ENCODE measurements at regions not wholly inside any gene's neighbourhood (a gene's known extent, or its start where the extent isn't known, plus 50 kb on each side); places are given as distances from the start of the nearest gene placed in this dataset.
A peak's percentile ranks its signal among the peaks of the same experiment; 100 is the strongest.
"Not testable (repeated sequence)": the region's sequence is repeated elsewhere in the genome, so short reads cannot be mapped to it uniquely, and the experiment has no call there.

DNA sequence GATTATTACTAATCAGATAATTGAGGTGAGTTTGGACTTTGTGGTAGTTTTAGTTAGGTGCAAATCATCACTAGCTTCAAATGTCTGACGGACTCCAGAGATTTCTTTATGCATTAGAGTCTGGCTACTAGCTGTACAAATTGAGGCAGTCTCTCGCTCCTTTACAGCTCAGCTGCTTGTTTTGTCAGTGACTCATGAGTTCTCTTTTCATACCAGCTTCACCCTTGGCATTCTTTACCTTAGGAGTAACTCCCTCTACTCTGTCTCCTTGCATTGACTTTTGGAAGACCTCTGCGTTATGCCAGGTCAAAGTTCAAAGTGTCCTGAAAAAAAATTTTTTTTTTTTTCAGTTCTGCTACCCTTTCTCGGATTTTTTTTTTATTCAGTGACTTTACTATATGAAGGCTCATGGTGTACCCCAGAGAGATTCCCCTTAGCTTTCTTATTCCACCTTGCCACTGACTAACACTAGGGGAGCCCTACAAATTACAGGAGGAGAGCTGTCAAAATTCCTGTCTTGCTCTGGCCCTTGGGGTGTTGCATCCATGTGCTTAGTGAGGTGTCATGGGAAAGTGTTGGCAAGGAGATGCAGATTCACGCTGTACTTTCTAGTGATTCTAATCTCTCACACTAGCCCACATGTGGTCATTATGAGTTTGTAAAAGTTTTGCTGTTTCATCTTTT, 576.6 kb downstream of the ADGRL2 start:
- peak; percentile 12 for DNase-seq (ENCODE audit: low read depth)
- TF ChIP-seq, protein P1, sequence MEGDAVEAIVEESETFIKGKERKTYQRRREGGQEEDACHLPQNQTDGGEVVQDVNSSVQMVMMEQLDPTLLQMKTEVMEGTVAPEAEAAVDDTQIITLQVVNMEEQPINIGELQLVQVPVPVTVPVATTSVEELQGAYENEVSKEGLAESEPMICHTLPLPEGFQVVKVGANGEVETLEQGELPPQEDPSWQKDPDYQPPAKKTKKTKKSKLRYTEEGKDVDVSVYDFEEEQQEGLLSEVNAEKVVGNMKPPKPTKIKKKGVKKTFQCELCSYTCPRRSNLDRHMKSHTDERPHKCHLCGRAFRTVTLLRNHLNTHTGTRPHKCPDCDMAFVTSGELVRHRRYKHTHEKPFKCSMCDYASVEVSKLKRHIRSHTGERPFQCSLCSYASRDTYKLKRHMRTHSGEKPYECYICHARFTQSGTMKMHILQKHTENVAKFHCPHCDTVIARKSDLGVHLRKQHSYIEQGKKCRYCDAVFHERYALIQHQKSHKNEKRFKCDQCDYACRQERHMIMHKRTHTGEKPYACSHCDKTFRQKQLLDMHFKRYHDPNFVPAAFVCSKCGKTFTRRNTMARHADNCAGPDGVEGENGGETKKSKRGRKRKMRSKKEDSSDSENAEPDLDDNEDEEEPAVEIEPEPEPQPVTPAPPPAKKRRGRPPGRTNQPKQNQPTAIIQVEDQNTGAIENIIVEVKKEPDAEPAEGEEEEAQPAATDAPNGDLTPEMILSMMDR (IDR thresholded peaks at IDR 0.05; ENCODE audit: insufficient read depth, low read length): peak; percentile 1
- no peak overlapping the region for H3K4me3 ChIP-seq (ENCODE audit: low read depth, low read length)

DNA sequence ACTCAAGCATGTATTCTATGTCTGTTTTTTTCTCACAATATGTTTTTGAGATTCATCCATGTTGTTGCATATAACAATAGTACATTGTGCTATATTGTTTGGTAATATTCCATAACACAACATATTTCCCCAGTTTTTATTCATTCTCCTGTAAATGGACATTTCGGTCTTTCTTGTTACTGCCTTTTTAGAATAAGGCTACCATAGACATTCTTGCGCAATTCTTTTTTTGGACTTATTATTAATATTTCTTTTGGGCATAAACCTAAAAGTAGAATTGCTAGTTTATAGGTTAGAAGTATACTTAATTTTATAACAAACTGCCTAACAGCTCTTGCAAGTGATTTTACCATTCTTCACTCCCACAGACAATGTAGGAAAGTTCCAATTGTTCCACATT, 573.0 kb downstream of the ADGRL2 start:
- TF ChIP-seq, protein P1 (IDR thresholded peaks at IDR 0.05; ENCODE audit: insufficient read depth, low read length): no peak
- DNase-seq (ENCODE audit: low read depth): no peak
- H3K4me3 ChIP-seq (ENCODE audit: low read depth, low read length): no peak overlapping the region

DNA sequence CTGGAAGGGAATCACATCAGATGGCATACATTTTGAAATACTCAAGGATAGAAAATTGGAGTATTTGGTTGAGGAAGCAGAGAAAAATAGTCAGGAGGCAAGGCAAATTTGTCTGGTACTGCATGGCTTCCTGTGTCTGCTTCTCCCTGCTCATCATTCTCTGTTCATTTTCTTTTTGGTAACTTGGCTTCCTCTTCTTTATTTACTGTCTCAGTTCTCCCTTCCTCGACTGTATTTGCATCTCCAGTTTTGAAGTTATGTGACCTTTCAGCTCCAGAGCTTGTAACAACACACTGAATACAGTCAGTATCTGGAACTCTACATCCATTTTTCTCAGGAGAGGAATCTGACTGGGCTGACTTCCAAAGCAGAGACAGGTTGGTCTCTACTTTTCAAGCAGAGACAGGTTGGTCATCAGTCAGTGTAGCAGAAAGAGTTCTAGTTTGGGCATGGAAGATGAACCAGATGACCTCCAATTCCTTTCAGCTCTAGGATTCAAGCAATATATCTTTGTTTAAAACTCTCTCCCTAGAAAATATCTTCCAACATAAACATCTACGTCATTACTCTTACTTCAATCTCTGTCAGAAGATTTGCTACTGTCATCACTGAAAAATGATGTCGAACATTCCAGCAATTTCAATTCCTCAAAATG, 571.2 kb downstream of the ADGRL2 start:
- TF ChIP-seq, protein P1 (IDR thresholded peaks at IDR 0.05; ENCODE audit: insufficient read depth, low read length): no peak
- DNase-seq (ENCODE audit: low read depth): no peak
- no peak overlapping the region for H3K4me3 ChIP-seq (ENCODE audit: low read depth, low read length)

DNA sequence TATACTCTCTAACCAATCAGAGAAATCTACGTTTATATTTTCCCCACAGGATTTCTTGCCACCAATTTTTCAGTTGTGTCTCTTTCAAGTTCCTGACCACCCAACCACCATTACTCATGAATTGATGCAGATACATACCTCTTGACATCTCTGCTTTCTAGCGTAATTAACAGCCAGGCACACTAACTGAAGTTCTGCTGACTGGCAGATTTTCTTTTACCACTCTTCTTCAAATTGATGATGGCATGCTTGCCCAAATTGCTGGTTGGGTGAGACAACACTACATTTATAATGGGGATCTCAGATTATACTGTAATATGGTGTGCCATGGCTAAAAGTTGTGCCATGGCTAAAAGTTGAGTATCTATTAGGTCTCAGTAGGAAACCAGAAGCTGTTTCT, 566.7 kb downstream of the ADGRL2 start:
- no peak for DNase-seq (ENCODE audit: low read depth)
- TF ChIP-seq, protein P1 (IDR thresholded peaks at IDR 0.05; ENCODE audit: insufficient read depth, low read length): no peak
- no peak overlapping the region for H3K4me3 ChIP-seq (ENCODE audit: low read depth, low read length)

DNA sequence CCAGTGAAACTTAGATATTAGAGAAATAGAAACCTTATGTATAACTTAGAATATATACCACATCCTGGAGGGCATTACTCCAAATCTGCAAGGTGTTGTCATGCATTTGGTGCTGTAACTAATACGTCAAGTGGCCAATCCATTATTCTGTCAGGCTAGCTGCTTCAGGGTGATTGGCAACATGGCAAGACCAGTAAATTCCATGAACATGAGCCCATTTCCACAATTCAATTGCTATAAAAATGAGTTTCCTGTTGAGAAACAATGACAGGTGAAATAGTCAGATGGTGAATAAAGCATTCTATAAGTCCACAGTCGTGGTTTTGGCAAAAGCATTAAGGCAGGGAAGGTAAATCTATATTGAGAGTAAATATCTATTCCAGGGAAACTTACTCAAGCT, 566.0 kb downstream of the ADGRL2 start:
- no peak for DNase-seq (ENCODE audit: low read depth)

DNA sequence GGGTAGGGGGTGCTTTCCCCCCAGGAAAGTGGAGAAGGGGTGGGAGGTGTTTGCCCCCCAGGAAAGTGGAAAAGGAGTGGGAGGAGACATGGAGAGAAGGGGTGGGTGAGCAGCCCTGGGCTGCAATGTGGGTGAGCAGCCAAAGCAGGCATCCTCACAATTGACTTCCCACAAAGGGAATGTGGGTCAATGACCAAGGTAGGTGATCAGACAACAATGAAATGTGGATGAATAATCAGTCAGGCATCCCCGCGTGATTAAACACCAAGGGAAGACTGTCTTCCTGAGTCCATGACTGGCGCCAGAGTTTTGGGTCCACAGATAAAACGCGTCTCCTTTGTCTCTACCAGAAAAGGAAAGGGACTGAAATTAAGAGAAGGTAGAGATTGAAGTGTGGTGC, 558.8 kb downstream of the ADGRL2 start:
- not testable (repeated sequence) for DNase-seq (ENCODE audit: low read depth); H3K4me3 ChIP-seq (ENCODE audit: low read depth, low read length)

More for the DNA sequence above, 566.0 kb downstream of the ADGRL2 start:
- TF ChIP-seq, protein P1 (IDR thresholded peaks at IDR 0.05; ENCODE audit: insufficient read depth, low read length): no peak
- H3K4me3 ChIP-seq (ENCODE audit: low read depth, low read length): no peak overlapping the region

DNA sequence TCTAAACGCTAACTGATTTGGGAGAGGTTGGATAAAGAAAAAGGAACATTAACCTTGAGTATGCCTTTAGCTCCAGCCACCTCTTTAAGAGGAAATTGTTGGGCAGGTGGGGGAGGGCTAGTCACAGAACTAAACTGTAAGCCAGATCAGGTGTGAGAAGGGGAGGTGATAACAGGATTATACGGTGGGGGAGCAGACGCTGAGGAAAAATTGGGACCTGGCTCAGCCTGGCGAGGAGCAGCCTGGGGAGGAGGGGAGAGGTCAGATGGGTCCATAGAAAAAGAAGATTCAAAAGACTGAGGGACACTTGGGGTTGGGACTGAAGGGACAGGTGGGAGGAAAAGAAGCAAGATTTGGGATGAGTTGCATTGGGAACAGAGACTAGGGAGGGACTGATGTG, 558.0 kb downstream of the ADGRL2 start:
- DNase-seq (ENCODE audit: low read depth); H3K4me3 ChIP-seq (ENCODE audit: low read depth, low read length): not testable (repeated sequence)

DNA sequence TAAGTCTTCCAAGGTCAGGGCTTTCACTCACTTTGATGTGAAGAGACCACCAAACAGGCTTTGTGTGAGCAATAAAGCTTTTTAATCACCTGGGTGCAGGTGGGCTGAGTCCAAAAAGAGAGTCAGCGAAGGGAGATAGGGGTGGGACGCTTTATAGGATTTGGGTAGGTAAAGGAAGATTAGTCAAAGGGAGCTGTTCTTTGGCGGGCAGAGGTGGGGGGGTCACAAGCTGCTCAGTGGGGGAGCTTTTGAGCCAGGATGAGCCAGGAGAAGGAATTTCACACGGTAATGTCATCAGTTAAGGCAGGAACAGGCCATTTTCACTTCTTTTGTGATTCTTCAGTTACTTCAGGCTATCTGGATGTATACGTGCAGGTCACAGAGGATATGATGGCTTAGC, 553.8 kb downstream of the ADGRL2 start:
- not testable (repeated sequence) for DNase-seq (ENCODE audit: low read depth); H3K4me3 ChIP-seq (ENCODE audit: low read depth, low read length)
